Activated naive CD4-positive, alpha-beta T cell treated with anti-CD3 and anti-CD28 coated beads, Interleukin-2, amount 50 U/mL, for 72 hours (primary cell): ENCODE measurements at regions not wholly inside any gene's neighbourhood (a gene's known extent, or its start where the extent isn't known, plus 50 kb on each side); places are given as distances from the start of the nearest gene placed in this dataset.

Experiments
- ATAC-seq, 2 donors: fragments of 150-1000 bp; cut with Tn5 transposase; 2 replicates each; pipeline ENCODE4 v1.10.0; 2021; ENCODE audit warnings: mild to moderate bottlenecking in 2 of 2, moderate library complexity in 2 of 2
- DNase-seq, 2 donors: peaks; one replicate each; pipeline ENCODE4 v3.0.0; 2021 to 2022; ENCODE audit warnings: low spot score in 2 of 2
- H3K27ac Mint-ChIP-seq, 2 donors: one replicate each; pipeline ENCODE4 v1.8.0; 2022; ENCODE audit warnings: mild to moderate bottlenecking in 2 of 2, mixed read lengths in 2 of 2
- H3K36me3 Mint-ChIP-seq, 2 donors: one replicate each; pipeline ENCODE4 v1.8.0; 2022; ENCODE audit warnings: mixed read lengths in 2 of 2
- H3K9me3 Mint-ChIP-seq, 2 donors: one replicate each; pipeline ENCODE4 v1.8.0; 2022; ENCODE audit warnings: mixed read lengths in 2 of 2

GRCh38 chr5:154135125-154135817 is 55.3 kb upstream of the GALNT10 start:
- DNase-seq: no peak
- Mint-ChIP-seq H3K9me3 (no peaks in the 10 kb centered on the region), H3K27ac (peak overlapping the region in 1 of 2 donors; percentile 61), H3K36me3 (no peaks in the 10 kb centered on the region)
- no peak for ATAC-seq

GRCh38 chr5:154136141-154136540 is 54.4 kb upstream of the GALNT10 start:
- no peaks in the 10 kb centered on the region for H3K36me3 Mint-ChIP-seq
- DNase-seq: no peak
- H3K27ac Mint-ChIP-seq: no peak overlapping the region
- ATAC-seq: no peak
- no peaks in the 10 kb centered on the region for H3K9me3 Mint-ChIP-seq

GRCh38 chr5:154138701-154139100 is 51.8 kb upstream of the GALNT10 start:
- no peak for DNase-seq
- Mint-ChIP-seq H3K9me3 (no peaks in the 10 kb centered on the region), H3K27ac (no peak overlapping the region), H3K36me3 (no peaks in the 10 kb centered on the region)
- ATAC-seq: no peak

GRCh38 chr5:154140381-154140780 is 50.2 kb upstream of the GALNT10 start:
- no peaks in the 10 kb centered on the region for H3K9me3 Mint-ChIP-seq

More at GRCh38 chr5:154140381-154140780, 50.2 kb upstream of the GALNT10 start:
- no peak for ATAC-seq
- Mint-ChIP-seq H3K36me3 (no peaks in the 10 kb centered on the region), H3K27ac (no peak overlapping the region)
- no peak for DNase-seq
